GM18861 (cell line): ENCODE measurements at regions not wholly inside any gene's neighbourhood (a gene's known extent, or its start where the extent isn't known, plus 50 kb on each side); places are given as distances from the start of the nearest gene placed in this dataset.
"Not testable (repeated sequence)": the region's sequence is repeated elsewhere in the genome, so short reads cannot be mapped to it uniquely, and the experiment has no call there.

Source experiments
- ATAC-seq: cut with Tn5 transposase; IDR thresholded peaks from one replicate; pipeline ENCODE4 v1.9.1; 2021; ENCODE audit not compliant: unreplicated experiment

- ATAC-seq = no peak
These were observed 68.3 kb downstream of the ALG10B start for GRCh38 chr12:38384816-38385378.

GRCh38 chr12:38385486-38385885 is 68.9 kb downstream of the ALG10B start:
- no peak for ATAC-seq

- peak; percentile 45 for ATAC-seq
These were observed 69.8 kb downstream of the ALG10B start for GRCh38 chr12:38386205-38386985.

GRCh38 chr12:38389614-38390013 is 73.0 kb downstream of the ALG10B start:
- no peak for ATAC-seq

- ATAC-seq = no peak
These were observed 74.4 kb downstream of the ALG10B start for GRCh38 chr12:38391007-38391406.

- no peak for ATAC-seq
These were observed 76.1 kb downstream of the ALG10B start for GRCh38 chr12:38392554-38393144.

- no peak for ATAC-seq
These were observed 83.2 kb downstream of the ALG10B start for GRCh38 chr12:38399711-38400206.

GRCh38 chr12:38402811-38403210 is 86.2 kb downstream of the ALG10B start:
- ATAC-seq = no peak

GRCh38 chr12:38409511-38409910 is 92.9 kb downstream of the ALG10B start:
- no peak for ATAC-seq

GRCh38 chr12:38411426-38411825 is 94.9 kb downstream of the ALG10B start:
- ATAC-seq = no peak

GRCh38 chr12:38411946-38412345 is 95.4 kb downstream of the ALG10B start:
- no peak for ATAC-seq

GRCh38 chr12:38417101-38417500 is 100.5 kb downstream of the ALG10B start:
- no peak for ATAC-seq

GRCh38 chr12:38424436-38424835 is 107.9 kb downstream of the ALG10B start:
- ATAC-seq = no peak

GRCh38 chr12:38427442-38427841 is 110.9 kb downstream of the ALG10B start:
- no peak for ATAC-seq

GRCh38 chr12:38431921-38432320 is 115.3 kb downstream of the ALG10B start:
- no peak for ATAC-seq

GRCh38 chr12:38441871-38442281 is 125.3 kb downstream of the ALG10B start:
- ATAC-seq = not testable (repeated sequence)

GRCh38 chr12:38445040-38445439 is 128.5 kb downstream of the ALG10B start:
- no peak for ATAC-seq

GRCh38 chr12:38448991-38449390 is 132.4 kb downstream of the ALG10B start:
- no peak for ATAC-seq

GRCh38 chr12:38456537-38457120 is 140.1 kb downstream of the ALG10B start:
- no peak for ATAC-seq

- no peak for ATAC-seq
These were observed 148.4 kb downstream of the ALG10B start for GRCh38 chr12:38465020-38465419.

GRCh38 chr12:38469715-38470114 is 153.1 kb downstream of the ALG10B start:
- no peak for ATAC-seq
